GM06990 (cell line): ENCODE measurements at regions not wholly inside any gene's neighbourhood (a gene's known extent, or its start where the extent isn't known, plus 50 kb on each side); places are given as distances from the start of the nearest gene placed in this dataset.

Source experiments
- DNase-seq: peaks from one replicate; pipeline ENCODE4 v3.0.0-alpha.2; 2011; ENCODE audit not compliant: insufficient read length; ENCODE audit errors: extremely low read depth
- H3K27me3 ChIP-seq: replicated peaks from 2 replicates; pipeline ENCODE4 v1.6.0; 2011; ENCODE audit warnings: low read length; ENCODE audit not compliant: control insufficient read depth, insufficient read depth
- H3K36me3 ChIP-seq: 2 replicates; pipeline ENCODE4 v1.5.1; 2011; ENCODE audit warnings: low read length; ENCODE audit not compliant: control insufficient read depth, insufficient read depth
- H3K4me3 ChIP-seq: replicated peaks from 2 replicates; pipeline ENCODE4 v1.5.1; 2011; ENCODE audit warnings: low read depth, mild to moderate bottlenecking, control low read depth, low read length
- CTCF ChIP-seq: IDR thresholded peaks from 2 replicates; pipeline ENCODE4 v1.5.1; 2011; ENCODE audit warnings: low read length, control low read depth, mild to moderate bottlenecking, inconsistent platforms; ENCODE audit not compliant: insufficient read depth, poor library complexity, severe bottlenecking

GRCh38 chr4:14771504-14772175, 230.6 kb upstream of the CPEB2 start:
- no peaks in the 10 kb centered on the region for H3K36me3 ChIP-seq
- no peak for TF ChIP-seq CTCF
- no peak overlapping the region for H3K4me3 ChIP-seq
- no peak for DNase-seq
- H3K27me3 ChIP-seq: no peaks in the 10 kb centered on the region

- H3K36me3 ChIP-seq: no peaks in the 10 kb centered on the region
- no peak for TF ChIP-seq CTCF
- no peak for DNase-seq
- no peaks in the 10 kb centered on the region for H3K27me3 ChIP-seq
- H3K4me3 ChIP-seq: no peak overlapping the region
Observed at GRCh38 chr4:14772388-14772787, 229.9 kb upstream of the CPEB2 start.

- DNase-seq: peak; percentile 48
- no peak for TF ChIP-seq CTCF
- Histone ChIP-seq H3K27me3 (no peaks in the 10 kb centered on the region), H3K36me3 (no peaks in the 10 kb centered on the region), H3K4me3 (no peak overlapping the region)
Observed at GRCh38 chr4:14783011-14783877, 219.0 kb upstream of the CPEB2 start.

GRCh38 chr4:14787221-14787620, 215.1 kb upstream of the CPEB2 start:
- no peak for TF ChIP-seq CTCF
- Histone ChIP-seq H3K4me3 (no peak overlapping the region), H3K27me3 (no peaks in the 10 kb centered on the region), H3K36me3 (no peaks in the 10 kb centered on the region)
- no peak for DNase-seq

GRCh38 chr4:14787894-14788293, 214.4 kb upstream of the CPEB2 start:
- no peak for DNase-seq
- peak; percentile 59 for TF ChIP-seq CTCF

More at GRCh38 chr4:14787894-14788293, 214.4 kb upstream of the CPEB2 start:
- no peaks in the 10 kb centered on the region for H3K36me3 ChIP-seq
- no peak overlapping the region for H3K4me3 ChIP-seq
- H3K27me3 ChIP-seq: no peaks in the 10 kb centered on the region
